ENCODE measurements at regions not wholly inside any gene's neighbourhood (a gene's known extent, or its start where the extent isn't known, plus 50 kb on each side); places are given as distances from the start of the nearest gene placed in this dataset.

- H3K4me3 ChIP-seq (ENCODE audit: low read depth, low read length, poor library complexity, severe bottlenecking), result no peak overlapping the region
- no peak overlapping the region for H2AFZ ChIP-seq (ENCODE audit: low read length)
- H3K9me2 ChIP-seq (ENCODE audit: insufficient read depth, low read length), result no peaks in the 10 kb centered on the region
- CTCF ChIA-PET (ENCODE audit: unreplicated experiment), result no interaction called here
- H3K4me2 ChIP-seq (ENCODE audit: low read length), result no peak overlapping the region
- H3K79me2 ChIP-seq (ENCODE audit: insufficient read depth, low read depth, low read length), result peaks cover 8% of the 10 kb centered on the region; the same call in 1 of the 2 replicates
- intact Hi-C loops (cut with micrococcal nuclease; ENCODE audit: unreplicated experiment), result no loop called here
- peaks cover 20% of the 10 kb centered on the region; the same call in 1 of the 2 replicates for H3K9me3 ChIP-seq (ENCODE audit: low read length)
- H4K20me1 ChIP-seq (ENCODE audit: insufficient read depth, low read length), result no peaks in the 10 kb centered on the region
- H3K4me1 ChIP-seq (ENCODE audit: insufficient read depth, low read length, poor library complexity, severe bottlenecking), result peaks cover 9% of the 10 kb centered on the region
- peak; percentile 33 for DNase-seq (ENCODE audit: low spot score)
- H3K27ac ChIP-seq (ENCODE audit: low read depth, low read length, poor library complexity, severe bottlenecking), result no peak overlapping the region
- H3K36me3 ChIP-seq (ENCODE audit: insufficient read depth, low read length), result peaks cover 22% of the 10 kb centered on the region
- TF ChIP-seq EZH2phosphoT487 (IDR thresholded peaks at IDR 0.05; ENCODE audit: borderline replicate concordance, low read depth, low read length), result no peak
- peak; percentile 33; the same call in 1 of the 2 replicates for TF ChIP-seq CTCF (conservative IDR thresholded peaks at IDR 0.05; ENCODE audit: low read length)
- POLR2A ChIA-PET, result interaction anchor here (1.2 to 1.3 kb wide), 2 partner anchors 8 to 48 kb away, joined by 3 to 4 read pairs; no protein-coding TSS in a partner anchor
- BruUV-seq (replicated peaks), result no TSS peak
These were observed 174.8 kb downstream of the C11orf91 start for GRCh38 chr11:33525789-33526188.

- CTCF ChIA-PET (ENCODE audit: unreplicated experiment), result no interaction called here
- no peaks in the 10 kb centered on the region for H3K9me2 ChIP-seq (ENCODE audit: insufficient read depth, low read length)
- intact Hi-C loops (cut with micrococcal nuclease; ENCODE audit: unreplicated experiment), result no loop called here
- POLR2A ChIA-PET, result no interaction called here
- no peaks in the 10 kb centered on the region for H3K9me3 ChIP-seq (ENCODE audit: low read length)
- no peak overlapping the region for H3K4me3 ChIP-seq (ENCODE audit: low read depth, low read length, poor library complexity, severe bottlenecking)
- no peaks in the 10 kb centered on the region for H4K20me1 ChIP-seq (ENCODE audit: insufficient read depth, low read length)
- H3K79me2 ChIP-seq (ENCODE audit: insufficient read depth, low read depth, low read length), result peaks cover 12% of the 10 kb centered on the region; the same call in 1 of the 2 replicates
- peaks cover 23% of the 10 kb centered on the region for H3K36me3 ChIP-seq (ENCODE audit: insufficient read depth, low read length)
- H2AFZ ChIP-seq (ENCODE audit: low read length), result no peak overlapping the region
- peaks cover 14% of the 10 kb centered on the region for H3K4me1 ChIP-seq (ENCODE audit: insufficient read depth, low read length, poor library complexity, severe bottlenecking)
- H3K4me2 ChIP-seq (ENCODE audit: low read length), result no peak overlapping the region
- DNase-seq (ENCODE audit: low spot score), result no peak
- no peak for TF ChIP-seq CTCF (conservative IDR thresholded peaks at IDR 0.05; ENCODE audit: low read length)
- no peak for TF ChIP-seq EZH2phosphoT487 (IDR thresholded peaks at IDR 0.05; ENCODE audit: borderline replicate concordance, low read depth, low read length)
- no peak overlapping the region for H3K27ac ChIP-seq (ENCODE audit: low read depth, low read length, poor library complexity, severe bottlenecking)
- BruUV-seq (replicated peaks), result no TSS peak
These were observed 179.2 kb downstream of the C11orf91 start for GRCh38 chr11:33521384-33521783.

GRCh38 chr11:33520112-33520511 is 180.5 kb downstream of the C11orf91 start:
- POLR2A ChIA-PET, result interaction anchor here (0.7 to 1.1 kb wide), 3 partner anchors 16 to 924 kb away, joined by 3 read pairs; no protein-coding TSS in a partner anchor

More at GRCh38 chr11:33520112-33520511, 180.5 kb downstream of the C11orf91 start:
- CTCF ChIA-PET (ENCODE audit: unreplicated experiment), result interaction anchor here (0.5 kb wide), 1 partner anchor 15 kb away, joined by 3 read pairs; no protein-coding TSS in a partner anchor
- DNase-seq (ENCODE audit: low spot score), result no peak
- BruUV-seq (replicated peaks), result no TSS peak
- Histone ChIP-seq H3K9me3 (ENCODE audit: low read length) (no peaks in the 10 kb centered on the region), H3K27ac (ENCODE audit: low read depth, low read length, poor library complexity, severe bottlenecking) (no peak overlapping the region), H3K4me1 (ENCODE audit: insufficient read depth, low read length, poor library complexity, severe bottlenecking) (peaks cover 19% of the 10 kb centered on the region), H3K9me2 (ENCODE audit: insufficient read depth, low read length) (no peaks in the 10 kb centered on the region), H4K20me1 (ENCODE audit: insufficient read depth, low read length) (no peaks in the 10 kb centered on the region), H2AFZ (ENCODE audit: low read length) (no peak overlapping the region), H3K79me2 (ENCODE audit: insufficient read depth, low read depth, low read length) (peaks cover 19% of the 10 kb centered on the region; the same call in 1 of the 2 replicates), H3K36me3 (ENCODE audit: insufficient read depth, low read length) (peaks cover 17% of the 10 kb centered on the region; the same call in 1 of the 2 replicates), H3K4me3 (ENCODE audit: low read depth, low read length, poor library complexity, severe bottlenecking) (no peak overlapping the region), H3K4me2 (ENCODE audit: low read length) (no peak overlapping the region)
- TF ChIP-seq EZH2phosphoT487 (IDR thresholded peaks at IDR 0.05; ENCODE audit: borderline replicate concordance, low read depth, low read length) (no peak), CTCF (conservative IDR thresholded peaks at IDR 0.05; ENCODE audit: low read length) (no peak)
- intact Hi-C loops (cut with micrococcal nuclease; ENCODE audit: unreplicated experiment), result no loop called here

Data from OCI-LY7 (cell line).